ENCODE measurements at regions not wholly inside any gene's neighbourhood (a gene's known extent, or its start where the extent isn't known, plus 50 kb on each side); places are given as distances from the start of the nearest gene placed in this dataset.
A peak's percentile ranks its signal among the peaks of the same experiment; 100 is the strongest.

GRCh38 chr3:159805411-159805772 lies 183.2 kb upstream of the IL12A start (continued):
- no peak for TF ChIP-seq ARNTL (CRISPR knock-in tag; IDR thresholded peaks at IDR 0.05; ENCODE audit: borderline replicate concordance, low read depth)

- no peak for ATAC-seq
- TF ChIP-seq CSDC2 (CRISPR knock-in tag; IDR thresholded peaks at IDR 0.05) (no peak), ZNF70 (CRISPR knock-in tag; IDR thresholded peaks at IDR 0.05) (no peak), CSRNP3 (CRISPR knock-in tag; IDR thresholded peaks at IDR 0.05) (no peak), ZFP3 (CRISPR knock-in tag; IDR thresholded peaks at IDR 0.05) (no peak), POU6F1 (CRISPR knock-in tag; IDR thresholded peaks at IDR 0.05; ENCODE audit: borderline replicate concordance, low read depth) (no peak)
Observed at GRCh38 chr3:159806412-159806811, 182.2 kb upstream of the IL12A start.

DNA sequence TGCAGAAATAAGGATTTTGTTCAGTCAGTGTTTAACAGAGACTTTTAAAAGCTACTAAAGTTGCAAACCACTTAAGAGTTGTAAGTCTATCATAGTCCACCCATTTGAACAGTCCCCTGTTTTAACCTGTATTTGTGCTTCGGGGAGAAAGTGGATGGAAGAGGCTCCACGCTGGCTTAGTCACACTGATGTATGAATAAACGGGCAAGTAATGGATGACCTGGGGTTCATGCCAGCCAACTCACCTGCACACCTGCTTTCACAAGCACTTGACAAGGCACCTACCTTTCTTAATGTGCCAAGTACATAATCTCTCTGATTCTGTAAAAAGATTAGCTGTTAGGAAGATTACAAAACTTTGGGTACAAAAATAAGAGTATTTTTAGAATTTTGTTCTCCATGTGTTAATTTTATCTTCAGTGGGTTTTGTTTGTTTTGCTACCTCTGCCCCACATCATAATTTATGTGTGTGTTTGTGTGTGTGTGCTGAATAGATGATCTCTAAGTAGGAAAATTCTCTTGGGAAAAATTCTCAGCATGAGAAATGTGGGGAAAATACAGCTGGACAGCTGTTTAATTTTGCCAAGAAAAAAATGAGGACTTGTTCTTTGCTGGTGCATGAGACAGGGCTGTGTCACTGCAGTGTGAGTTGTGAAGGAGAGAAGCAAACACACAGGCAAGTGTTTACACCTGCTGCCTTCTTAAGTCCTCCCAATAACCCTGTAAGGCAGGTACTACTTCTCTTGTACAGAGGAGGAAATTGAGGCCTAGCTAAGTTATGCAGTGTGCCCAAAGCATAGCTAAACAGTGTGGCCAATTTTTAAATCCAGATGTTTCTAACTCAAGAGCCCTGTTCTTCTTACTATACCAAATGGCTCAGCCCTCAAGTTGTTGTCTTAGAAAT lies 181.2 kb upstream of the IL12A start:
- no peak for ATAC-seq
- no peak for TF ChIP-seq PATZ1 (CRISPR knock-in tag; IDR thresholded peaks at IDR 0.05; ENCODE audit: borderline replicate concordance)
- TF ChIP-seq ZC3H10 (CRISPR knock-in tag; IDR thresholded peaks at IDR 0.05) = no peak
- TF ChIP-seq ZNF70 (CRISPR knock-in tag; IDR thresholded peaks at IDR 0.05) = no peak

DNA sequence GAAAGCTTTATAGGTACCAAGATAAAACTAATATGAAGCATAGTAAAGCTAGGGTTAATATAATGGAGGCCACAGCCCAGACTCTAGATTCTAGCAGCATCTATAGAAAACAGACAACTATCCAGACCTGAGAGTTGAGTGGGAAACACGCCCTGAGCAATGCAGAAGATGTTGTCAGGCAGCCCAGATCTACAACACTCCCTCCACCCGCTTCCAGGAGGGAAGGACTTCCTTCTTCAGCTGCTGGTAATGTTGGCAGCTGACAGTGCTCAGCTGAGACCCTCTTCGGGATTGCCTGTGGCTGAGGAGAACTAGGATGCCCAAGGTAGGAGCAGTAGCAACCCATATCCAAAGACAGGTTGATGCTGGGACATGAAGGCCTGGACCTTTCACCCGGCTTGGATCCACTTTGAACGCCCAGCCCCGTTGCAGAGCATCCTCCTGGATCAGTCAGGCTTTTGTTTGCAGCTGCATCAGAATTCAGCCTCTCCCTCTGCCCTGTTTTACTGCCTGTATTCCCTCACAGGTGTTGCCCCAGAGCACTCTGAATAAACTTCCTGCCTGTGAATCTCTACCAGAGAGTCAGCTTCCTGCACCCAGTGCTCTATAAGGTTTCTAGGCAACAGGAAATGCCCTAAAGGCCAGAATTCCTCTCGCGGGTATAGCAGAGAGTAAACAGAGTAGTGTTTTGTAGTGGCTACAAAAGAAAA lies 174.7 kb upstream of the IL12A start:
- TF ChIP-seq SNAI2 (CRISPR knock-in tag; IDR thresholded peaks at IDR 0.05) = no peak
- TF ChIP-seq ARNTL (CRISPR knock-in tag; IDR thresholded peaks at IDR 0.05; ENCODE audit: borderline replicate concordance, low read depth) = no peak
- no peak for TF ChIP-seq TCF4 (CRISPR knock-in tag; IDR thresholded peaks at IDR 0.05; ENCODE audit: borderline replicate concordance)
- TF ChIP-seq ZFP3 (CRISPR knock-in tag; IDR thresholded peaks at IDR 0.05) = no peak
- ATAC-seq = peak; percentile 47

DNA sequence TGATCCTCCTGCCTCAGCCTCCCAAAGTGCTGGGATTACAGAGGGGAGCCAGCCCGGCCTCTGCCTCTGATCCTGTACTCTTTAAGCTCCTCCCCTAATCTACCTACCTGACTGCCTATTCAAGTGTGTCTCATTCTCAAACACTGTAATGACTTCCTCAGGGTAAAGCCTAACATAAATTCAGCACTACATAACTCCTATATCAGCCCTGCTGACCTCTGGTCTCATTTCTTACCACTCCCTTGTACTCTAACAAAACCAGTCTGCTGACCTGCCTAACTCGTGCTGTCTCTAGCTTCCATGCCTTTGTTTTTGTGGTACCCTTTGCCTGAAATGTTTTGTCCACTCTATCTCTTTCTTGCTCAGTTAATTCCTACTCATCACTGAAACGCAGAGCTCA lies 172.1 kb upstream of the IL12A start:
- no peak for ATAC-seq
- TF ChIP-seq CSDC2 (CRISPR knock-in tag; IDR thresholded peaks at IDR 0.05) = no peak
- no peak for TF ChIP-seq PATZ1 (CRISPR knock-in tag; IDR thresholded peaks at IDR 0.05; ENCODE audit: borderline replicate concordance)
- no peak for TF ChIP-seq TOX (CRISPR knock-in tag; IDR thresholded peaks at IDR 0.05; ENCODE audit: borderline replicate concordance)
- TF ChIP-seq GLIS3 (CRISPR knock-in tag; IDR thresholded peaks at IDR 0.05) = no peak
- no peak for TF ChIP-seq CREB5 (CRISPR knock-in tag; IDR thresholded peaks at IDR 0.05; ENCODE audit: low read depth)
- TF ChIP-seq TCF4 (CRISPR knock-in tag; IDR thresholded peaks at IDR 0.05; ENCODE audit: borderline replicate concordance) = no peak
- TF ChIP-seq PPARA (CRISPR knock-in tag; IDR thresholded peaks at IDR 0.05; ENCODE audit: borderline replicate concordance) = no peak
- TF ChIP-seq CSRNP3 (CRISPR knock-in tag; IDR thresholded peaks at IDR 0.05) = no peak
- TF ChIP-seq SNAI2 (CRISPR knock-in tag; IDR thresholded peaks at IDR 0.05) = no peak
- TF ChIP-seq RARB (CRISPR knock-in tag; IDR thresholded peaks at IDR 0.05) = no peak
- TF ChIP-seq ZNF70 (CRISPR knock-in tag; IDR thresholded peaks at IDR 0.05) = no peak
- no peak for TF ChIP-seq ESRRG (CRISPR knock-in tag; IDR thresholded peaks at IDR 0.05)
- no peak for TF ChIP-seq ISL1 (CRISPR knock-in tag; IDR thresholded peaks at IDR 0.05)

Measured in SK-N-SH treated with all-trans-retinoic acid at 6 μM for 48 hours (cell line).